ENCODE measurements at regions not wholly inside any gene's neighbourhood (a gene's known extent, or its start where the extent isn't known, plus 50 kb on each side); places are given as distances from the start of the nearest gene placed in this dataset.
"Not testable (repeated sequence)": the region's sequence is repeated elsewhere in the genome, so short reads cannot be mapped to it uniquely, and the experiment has no call there.

DNA sequence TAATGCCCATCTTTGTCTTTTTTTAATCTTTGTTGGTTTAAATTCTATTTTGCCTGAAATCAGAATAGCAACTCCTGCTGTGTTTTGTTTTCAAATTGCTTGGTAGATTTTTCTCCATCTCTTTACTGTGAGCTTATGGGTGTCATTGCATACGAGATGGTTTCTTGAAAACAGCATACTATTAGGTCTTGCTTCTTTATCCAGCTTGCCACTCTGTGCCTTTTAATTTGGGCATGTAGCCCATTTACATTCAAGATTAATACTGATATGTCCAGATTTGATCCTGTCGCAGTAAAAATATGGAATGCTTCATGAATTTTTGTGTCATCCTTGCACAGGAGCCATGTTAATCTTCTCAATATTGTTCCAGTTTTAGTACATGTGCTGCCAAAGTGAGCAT, 316.6 kb downstream of the CGGBP1 start:
- 100% methylated on average over 1 of the region's 2 CpGs for WGBS (ENCODE audit: insufficient coverage)
- Histone ChIP-seq H3K36me3 (ENCODE audit: control insufficient read depth, insufficient read depth, low read length) (no peaks in the 10 kb centered on the region), H3K4me3 (ENCODE audit: low read length) (no peak overlapping the region)

DNA sequence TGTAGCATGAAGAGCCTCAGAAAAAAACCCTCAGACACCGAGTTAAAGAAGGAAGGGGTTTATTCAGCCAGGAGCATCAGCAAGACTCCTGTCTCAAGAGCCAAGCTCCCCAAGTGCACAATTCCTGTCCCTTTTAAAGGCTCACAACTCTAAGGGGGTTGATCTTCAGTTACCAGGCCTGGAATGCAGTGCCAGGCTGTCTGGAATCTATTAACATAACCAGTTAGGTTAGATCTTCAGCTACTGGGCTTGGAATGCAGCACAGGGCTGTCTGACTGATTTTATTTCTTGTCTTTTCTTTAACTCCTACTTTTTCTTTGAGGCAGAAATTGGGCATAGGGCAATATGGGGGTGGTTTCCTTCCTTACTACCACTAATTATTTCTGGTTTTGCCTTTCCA, 317.9 kb downstream of the CGGBP1 start:
- 86% methylated on average over 1 of the region's 1 CpG for WGBS (ENCODE audit: insufficient coverage)
- H3K9me3 ChIP-seq (replicated peaks; ENCODE audit: control insufficient read depth, low read depth, low read length) = peaks cover 15% of the 10 kb centered on the region
- H3K4me3 ChIP-seq (ENCODE audit: low read length); H3K27me3 ChIP-seq (ENCODE audit: control insufficient read depth, insufficient read depth, low read length); H3K4me1 ChIP-seq (ENCODE audit: control insufficient read depth, insufficient read depth, low read length); DNase-seq; H3K27ac ChIP-seq (ENCODE audit: low read length); H3K36me3 ChIP-seq (ENCODE audit: control insufficient read depth, insufficient read depth, low read length): not testable (repeated sequence)

More for the DNA sequence above, 316.6 kb downstream of the CGGBP1 start:
- H3K4me1 ChIP-seq (ENCODE audit: control insufficient read depth, insufficient read depth, low read length) = no peaks in the 10 kb centered on the region
- no peak overlapping the region for H3K27ac ChIP-seq (ENCODE audit: low read length)
- H3K27me3 ChIP-seq (ENCODE audit: control insufficient read depth, insufficient read depth, low read length) = no peaks in the 10 kb centered on the region
- H3K9me3 ChIP-seq (replicated peaks; ENCODE audit: control insufficient read depth, low read depth, low read length) = peaks cover 15% of the 10 kb centered on the region
- no peak for DNase-seq

DNA sequence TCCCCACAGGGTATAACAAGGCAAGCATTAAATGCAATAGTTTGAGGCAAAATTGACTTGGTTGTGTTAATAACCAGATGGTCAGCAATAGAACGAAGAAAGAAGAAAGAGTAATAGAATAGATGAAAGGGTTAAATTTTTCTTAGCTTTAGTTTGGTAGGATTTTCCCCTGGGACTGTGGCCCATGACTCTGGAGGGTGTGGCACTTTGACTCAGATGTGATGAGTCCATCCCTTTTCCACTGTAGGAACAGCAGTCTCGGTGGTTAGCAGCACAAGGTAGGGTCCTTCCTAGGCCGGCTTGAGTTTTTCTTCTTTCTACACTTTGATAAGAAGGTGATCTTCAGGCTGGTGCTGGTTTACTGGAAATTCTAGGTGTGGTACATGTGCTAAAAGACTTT, 321.0 kb downstream of the CGGBP1 start:
- H3K27ac ChIP-seq (ENCODE audit: low read length); H3K4me3 ChIP-seq (ENCODE audit: low read length); DNase-seq; H3K36me3 ChIP-seq (ENCODE audit: control insufficient read depth, insufficient read depth, low read length); H3K4me1 ChIP-seq (ENCODE audit: control insufficient read depth, insufficient read depth, low read length); H3K27me3 ChIP-seq (ENCODE audit: control insufficient read depth, insufficient read depth, low read length): not testable (repeated sequence)
- WGBS (ENCODE audit: insufficient coverage) = 60% methylated on average over 1 of the region's 3 CpGs
- H3K9me3 ChIP-seq (replicated peaks; ENCODE audit: control insufficient read depth, low read depth, low read length) = peaks cover 14% of the 10 kb centered on the region

DNA sequence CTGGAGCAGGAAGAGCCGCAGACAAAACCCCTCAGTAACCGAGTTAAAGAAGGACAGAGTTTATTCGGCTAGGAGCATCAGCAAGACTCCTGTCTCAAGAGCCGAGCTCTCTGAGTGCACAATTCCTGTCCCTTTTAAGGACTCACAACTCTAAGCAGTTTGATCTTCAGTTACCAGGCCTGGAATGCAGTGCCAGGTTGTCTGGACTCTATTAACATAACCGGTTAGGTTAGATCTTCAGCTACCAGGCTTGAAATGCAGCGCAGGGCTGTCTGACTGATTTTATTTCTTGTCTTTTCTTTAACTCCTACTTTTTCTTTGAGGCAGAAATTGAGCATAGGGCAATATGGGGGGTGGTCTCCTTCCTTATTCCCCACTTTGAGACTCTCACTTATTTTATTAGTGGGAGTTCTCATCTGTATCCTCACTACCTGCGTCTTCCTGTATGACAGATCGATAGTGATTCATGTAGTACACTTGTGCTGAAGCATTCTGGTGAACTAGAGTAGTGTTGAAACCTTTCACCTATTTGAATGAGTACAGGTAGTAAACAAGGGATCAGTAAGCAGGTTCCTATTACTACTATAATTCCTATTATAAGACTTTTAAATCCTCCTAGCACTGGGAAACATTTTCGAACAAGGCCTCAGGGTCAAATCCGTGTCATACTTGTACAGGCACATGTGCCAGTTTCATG, 325.0 kb downstream of the CGGBP1 start:
- no peak for DNase-seq
- Histone ChIP-seq H3K27me3 (ENCODE audit: control insufficient read depth, insufficient read depth, low read length) (no peaks in the 10 kb centered on the region), H3K36me3 (ENCODE audit: control insufficient read depth, insufficient read depth, low read length) (no peaks in the 10 kb centered on the region), H3K27ac (ENCODE audit: low read length) (no peak overlapping the region), H3K4me3 (ENCODE audit: low read length) (no peak overlapping the region), H3K9me3 (replicated peaks; ENCODE audit: control insufficient read depth, low read depth, low read length) (no peaks in the 10 kb centered on the region), H3K4me1 (ENCODE audit: control insufficient read depth, insufficient read depth, low read length) (no peaks in the 10 kb centered on the region)
- 80% methylated on average over 5 of the region's 10 CpGs for WGBS (ENCODE audit: insufficient coverage)

DNA sequence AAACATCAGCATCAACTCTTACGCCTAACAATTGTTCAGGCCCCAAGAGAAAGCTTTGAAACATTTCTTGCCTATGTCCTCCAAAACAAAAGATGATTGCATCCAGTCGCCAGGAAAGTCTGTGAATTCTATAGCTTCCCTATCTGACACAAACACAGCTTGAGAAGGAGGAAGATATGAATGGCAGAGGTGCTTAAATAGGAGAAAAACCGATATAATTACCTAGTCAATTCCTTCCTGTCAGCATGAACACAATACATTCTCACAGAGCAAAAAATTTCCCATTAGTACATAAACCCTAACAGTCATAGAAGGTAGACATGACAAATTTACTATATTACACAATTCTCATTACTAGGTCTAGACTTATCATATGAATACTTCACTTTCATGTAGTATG, 326.5 kb downstream of the CGGBP1 start:
- H3K4me1 ChIP-seq (ENCODE audit: control insufficient read depth, insufficient read depth, low read length) = no peaks in the 10 kb centered on the region
- H3K27me3 ChIP-seq (ENCODE audit: control insufficient read depth, insufficient read depth, low read length) = no peaks in the 10 kb centered on the region
- no peak overlapping the region for H3K4me3 ChIP-seq (ENCODE audit: low read length)
- H3K36me3 ChIP-seq (ENCODE audit: control insufficient read depth, insufficient read depth, low read length) = no peaks in the 10 kb centered on the region
- 43% methylated on average over 1 of the region's 3 CpGs for WGBS (ENCODE audit: insufficient coverage)
- no peaks in the 10 kb centered on the region for H3K9me3 ChIP-seq (replicated peaks; ENCODE audit: control insufficient read depth, low read depth, low read length)
- H3K27ac ChIP-seq (ENCODE audit: low read length) = no peak overlapping the region
- DNase-seq = no peak

DNA sequence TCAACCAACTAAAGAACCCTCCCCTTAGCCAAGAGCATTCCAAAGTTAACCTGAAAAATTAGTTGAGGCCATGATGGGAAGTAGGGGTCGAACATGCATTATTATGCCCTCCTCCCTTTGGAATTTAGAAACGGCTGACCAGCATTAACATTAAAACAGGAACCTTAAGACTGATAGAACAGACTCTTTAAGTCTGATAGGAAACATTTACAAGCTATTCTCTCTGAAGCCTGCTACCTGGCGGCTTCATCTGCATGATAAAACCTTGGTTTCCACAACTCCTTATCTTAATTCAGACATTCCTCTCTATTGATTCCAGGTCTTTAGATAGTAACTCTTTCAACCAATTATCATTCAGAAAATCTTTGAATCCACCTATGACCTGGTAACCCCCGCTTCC, 331.0 kb downstream of the CGGBP1 start:
- Histone ChIP-seq H3K27me3 (ENCODE audit: control insufficient read depth, insufficient read depth, low read length) (no peaks in the 10 kb centered on the region), H3K4me3 (ENCODE audit: low read length) (no peak overlapping the region), H3K36me3 (ENCODE audit: control insufficient read depth, insufficient read depth, low read length) (no peaks in the 10 kb centered on the region), H3K4me1 (ENCODE audit: control insufficient read depth, insufficient read depth, low read length) (no peaks in the 10 kb centered on the region), H3K9me3 (replicated peaks; ENCODE audit: control insufficient read depth, low read depth, low read length) (peaks cover 5% of the 10 kb centered on the region), H3K27ac (ENCODE audit: low read length) (no peak overlapping the region)
- DNase-seq = no peak
- WGBS (ENCODE audit: insufficient coverage) = 57% methylated on average over 3 of the region's 4 CpGs

DNA sequence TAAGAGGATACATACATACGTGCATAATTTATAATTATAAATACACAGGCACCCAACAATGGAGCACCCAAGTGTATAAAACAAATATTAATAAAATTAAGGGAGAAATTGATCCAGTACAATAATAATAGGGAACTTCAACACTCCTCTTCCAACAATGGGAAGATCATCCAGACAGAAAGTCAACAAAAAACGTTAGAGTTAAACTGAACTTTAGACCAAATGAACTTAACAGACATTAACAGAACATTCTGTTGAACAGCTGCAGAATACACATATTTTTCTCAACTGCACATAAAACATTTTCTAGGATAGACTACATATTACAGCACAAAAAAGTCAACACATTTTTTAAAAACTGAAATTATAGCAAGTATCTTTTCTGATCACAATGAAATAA, 339.7 kb downstream of the CGGBP1 start:
- H3K4me3 ChIP-seq (ENCODE audit: low read length) = no peak overlapping the region
- H3K27me3 ChIP-seq (ENCODE audit: control insufficient read depth, insufficient read depth, low read length) = no peaks in the 10 kb centered on the region
- no peaks in the 10 kb centered on the region for H3K36me3 ChIP-seq (ENCODE audit: control insufficient read depth, insufficient read depth, low read length)
- no peak overlapping the region for H3K27ac ChIP-seq (ENCODE audit: low read length)
- no peaks in the 10 kb centered on the region for H3K9me3 ChIP-seq (replicated peaks; ENCODE audit: control insufficient read depth, low read depth, low read length)
- H3K4me1 ChIP-seq (ENCODE audit: control insufficient read depth, insufficient read depth, low read length) = no peaks in the 10 kb centered on the region
- DNase-seq = no peak
- 0% methylated on average over 1 of the region's 2 CpGs for WGBS (ENCODE audit: insufficient coverage)

DNA sequence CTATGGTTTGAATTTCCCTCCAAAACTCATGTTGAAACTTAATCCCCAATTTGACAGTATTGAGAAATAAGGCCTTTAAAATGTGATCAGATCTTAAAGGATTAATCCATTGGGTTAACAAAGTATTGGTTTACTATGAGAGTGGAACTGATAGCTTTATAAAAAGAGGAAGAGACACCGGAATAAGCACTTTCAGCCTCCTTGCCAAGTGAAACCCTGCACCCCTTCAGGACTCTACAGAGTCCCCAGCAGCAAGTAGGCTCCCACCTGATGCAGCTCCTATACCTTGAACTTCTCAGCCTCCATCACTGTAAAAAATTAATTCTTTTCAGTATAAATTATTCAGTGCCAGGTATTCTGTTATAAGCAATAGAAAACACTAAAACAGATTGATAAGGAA, 348.3 kb downstream of the CGGBP1 start:
- no CpG with 5 or more reads among the region's 1 CpG for WGBS (ENCODE audit: insufficient coverage)
- no peak overlapping the region for H3K4me3 ChIP-seq (ENCODE audit: low read length)
- no peaks in the 10 kb centered on the region for H3K9me3 ChIP-seq (replicated peaks; ENCODE audit: control insufficient read depth, low read depth, low read length)
- H3K27me3 ChIP-seq (ENCODE audit: control insufficient read depth, insufficient read depth, low read length) = no peaks in the 10 kb centered on the region
- H3K36me3 ChIP-seq (ENCODE audit: control insufficient read depth, insufficient read depth, low read length) = no peaks in the 10 kb centered on the region
- no peak overlapping the region for H3K27ac ChIP-seq (ENCODE audit: low read length)
- no peak for DNase-seq
- H3K4me1 ChIP-seq (ENCODE audit: control insufficient read depth, insufficient read depth, low read length) = no peaks in the 10 kb centered on the region

DNA sequence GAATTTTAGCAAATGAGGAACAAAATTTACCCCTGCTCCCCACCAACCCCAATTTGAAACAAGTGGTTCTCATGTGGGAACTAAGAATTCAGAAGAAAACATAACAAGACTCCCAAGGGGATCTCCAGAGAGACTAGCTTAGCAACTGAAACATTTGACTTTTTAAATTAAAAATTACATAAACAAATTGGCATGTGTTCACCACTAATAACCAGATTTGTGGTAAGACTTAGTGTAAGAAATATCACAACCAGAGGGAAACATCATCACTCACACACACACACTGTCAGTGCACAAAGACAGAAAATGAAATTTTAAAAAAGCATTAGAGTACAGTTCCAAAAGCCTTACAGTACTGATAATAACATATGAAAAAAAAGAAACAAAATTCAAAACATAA, 348.8 kb downstream of the CGGBP1 start:
- Histone ChIP-seq H3K4me1 (ENCODE audit: control insufficient read depth, insufficient read depth, low read length) (no peaks in the 10 kb centered on the region), H3K27me3 (ENCODE audit: control insufficient read depth, insufficient read depth, low read length) (no peaks in the 10 kb centered on the region), H3K4me3 (ENCODE audit: low read length) (no peak overlapping the region), H3K27ac (ENCODE audit: low read length) (no peak overlapping the region), H3K36me3 (ENCODE audit: control insufficient read depth, insufficient read depth, low read length) (no peaks in the 10 kb centered on the region), H3K9me3 (replicated peaks; ENCODE audit: control insufficient read depth, low read depth, low read length) (no peaks in the 10 kb centered on the region)
- DNase-seq = no peak

DNA sequence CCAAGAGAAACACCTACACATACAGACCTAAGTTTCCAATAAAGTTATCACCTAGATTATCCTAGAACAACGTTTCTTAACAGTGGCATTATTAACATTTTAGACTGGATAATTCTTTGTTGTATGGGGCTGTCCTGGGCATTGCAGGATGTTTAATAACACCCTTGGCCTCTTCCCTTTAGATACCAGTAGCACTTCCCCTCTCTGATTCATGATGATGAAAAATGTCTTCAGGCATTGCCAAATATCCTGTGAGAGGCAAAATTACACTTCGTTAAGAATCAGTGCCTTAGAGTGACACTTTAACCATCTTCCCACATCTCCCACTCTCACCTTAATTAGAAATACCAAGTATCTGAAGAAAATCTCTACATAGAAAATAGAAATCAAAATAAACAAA, 352.6 kb downstream of the CGGBP1 start:
- H3K27ac ChIP-seq (ENCODE audit: low read length) = no peak overlapping the region
- no peaks in the 10 kb centered on the region for H3K9me3 ChIP-seq (replicated peaks; ENCODE audit: control insufficient read depth, low read depth, low read length)
- no peaks in the 10 kb centered on the region for H3K36me3 ChIP-seq (ENCODE audit: control insufficient read depth, insufficient read depth, low read length)
- no peak for DNase-seq
- WGBS (ENCODE audit: insufficient coverage) = no CpG with 5 or more reads among the region's 2 CpGs
- no peaks in the 10 kb centered on the region for H3K27me3 ChIP-seq (ENCODE audit: control insufficient read depth, insufficient read depth, low read length)
- H3K4me1 ChIP-seq (ENCODE audit: control insufficient read depth, insufficient read depth, low read length) = no peaks in the 10 kb centered on the region
- no peak overlapping the region for H3K4me3 ChIP-seq (ENCODE audit: low read length)

DNA sequence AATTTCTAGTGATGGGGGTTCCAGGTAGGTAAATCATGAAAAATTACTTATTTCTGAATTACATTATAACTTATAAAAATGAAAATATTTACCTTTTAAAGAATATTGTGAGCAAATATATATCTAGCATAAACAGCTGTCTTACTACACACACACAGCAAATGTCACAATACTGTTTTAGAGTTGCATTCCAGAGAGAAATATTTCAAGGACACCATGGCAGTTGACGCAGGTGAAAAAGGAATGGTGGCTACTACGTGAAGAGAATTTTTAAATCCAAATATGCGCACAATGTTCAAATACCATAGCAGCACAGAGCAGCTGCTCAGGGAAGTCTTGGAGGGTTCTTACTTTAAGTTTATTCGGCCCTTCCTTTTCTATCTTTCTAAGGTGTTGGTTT, 356.2 kb downstream of the CGGBP1 start:
- Histone ChIP-seq H3K4me1 (ENCODE audit: control insufficient read depth, insufficient read depth, low read length) (no peaks in the 10 kb centered on the region), H3K27me3 (ENCODE audit: control insufficient read depth, insufficient read depth, low read length) (no peaks in the 10 kb centered on the region), H3K36me3 (ENCODE audit: control insufficient read depth, insufficient read depth, low read length) (no peaks in the 10 kb centered on the region), H3K27ac (ENCODE audit: low read length) (no peak overlapping the region), H3K9me3 (replicated peaks; ENCODE audit: control insufficient read depth, low read depth, low read length) (no peaks in the 10 kb centered on the region), H3K4me3 (ENCODE audit: low read length) (no peak overlapping the region)
- no peak for DNase-seq
- WGBS (ENCODE audit: insufficient coverage) = no CpG with 5 or more reads among the region's 4 CpGs
